PC-3 (cell line): ENCODE measurements at regions not wholly inside any gene's neighbourhood (a gene's known extent, or its start where the extent isn't known, plus 50 kb on each side); places are given as distances from the start of the nearest gene placed in this dataset.

Experiments
- EZH2 ChIP-seq: fragments of 300-600 bp; sonication (generic); IDR thresholded peaks from one replicate; pipeline ENCODE4 v1.6.1; 2017; ENCODE audit warnings: antibody characterized with exemption, mild to moderate bottlenecking, low read length; ENCODE audit not compliant: unreplicated experiment
- TF ChIP-seq, protein P1 (sequence below): fragments of 300-600 bp; sonication (generic); conservative IDR thresholded peaks from 2 replicates; pipeline ENCODE4 v1.5.1; 2017; ENCODE audit warnings: antibody characterized with exemption, low read depth, mild to moderate bottlenecking, low read length

DNA sequence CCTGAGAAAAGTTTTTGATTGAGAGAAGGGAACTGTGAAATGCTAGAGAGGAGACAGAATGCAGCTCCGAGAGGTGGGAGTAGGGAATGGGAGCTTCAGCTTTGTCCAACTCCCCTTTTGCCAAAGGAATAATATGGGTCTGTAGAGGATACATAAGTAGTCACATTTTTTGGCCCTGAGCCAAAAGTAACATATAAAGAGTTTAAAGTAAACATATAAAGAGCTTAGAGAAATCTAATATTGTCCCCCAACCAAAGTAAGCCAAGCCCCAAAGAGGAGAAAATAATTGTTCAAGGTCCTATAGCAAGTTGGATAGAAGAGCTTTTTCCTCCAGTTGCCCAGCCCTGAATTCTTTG lies 215.1 kb downstream of the TMEM114 start:
- TF ChIP-seq, protein P1, sequence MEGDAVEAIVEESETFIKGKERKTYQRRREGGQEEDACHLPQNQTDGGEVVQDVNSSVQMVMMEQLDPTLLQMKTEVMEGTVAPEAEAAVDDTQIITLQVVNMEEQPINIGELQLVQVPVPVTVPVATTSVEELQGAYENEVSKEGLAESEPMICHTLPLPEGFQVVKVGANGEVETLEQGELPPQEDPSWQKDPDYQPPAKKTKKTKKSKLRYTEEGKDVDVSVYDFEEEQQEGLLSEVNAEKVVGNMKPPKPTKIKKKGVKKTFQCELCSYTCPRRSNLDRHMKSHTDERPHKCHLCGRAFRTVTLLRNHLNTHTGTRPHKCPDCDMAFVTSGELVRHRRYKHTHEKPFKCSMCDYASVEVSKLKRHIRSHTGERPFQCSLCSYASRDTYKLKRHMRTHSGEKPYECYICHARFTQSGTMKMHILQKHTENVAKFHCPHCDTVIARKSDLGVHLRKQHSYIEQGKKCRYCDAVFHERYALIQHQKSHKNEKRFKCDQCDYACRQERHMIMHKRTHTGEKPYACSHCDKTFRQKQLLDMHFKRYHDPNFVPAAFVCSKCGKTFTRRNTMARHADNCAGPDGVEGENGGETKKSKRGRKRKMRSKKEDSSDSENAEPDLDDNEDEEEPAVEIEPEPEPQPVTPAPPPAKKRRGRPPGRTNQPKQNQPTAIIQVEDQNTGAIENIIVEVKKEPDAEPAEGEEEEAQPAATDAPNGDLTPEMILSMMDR, result no peak
- no peak for TF ChIP-seq EZH2
